SK-N-DZ (cell line): ENCODE measurements at regions not wholly inside any gene's neighbourhood (a gene's known extent, or its start where the extent isn't known, plus 50 kb on each side); places are given as distances from the start of the nearest gene placed in this dataset.
"Not testable (repeated sequence)": the region's sequence is repeated elsewhere in the genome, so short reads cannot be mapped to it uniquely, and the experiment has no call there.

Experiments
- DNase-seq: peaks from one replicate; pipeline ENCODE4 v3.0.0-alpha.2; 2015; ENCODE audit warnings: low spot score

DNA sequence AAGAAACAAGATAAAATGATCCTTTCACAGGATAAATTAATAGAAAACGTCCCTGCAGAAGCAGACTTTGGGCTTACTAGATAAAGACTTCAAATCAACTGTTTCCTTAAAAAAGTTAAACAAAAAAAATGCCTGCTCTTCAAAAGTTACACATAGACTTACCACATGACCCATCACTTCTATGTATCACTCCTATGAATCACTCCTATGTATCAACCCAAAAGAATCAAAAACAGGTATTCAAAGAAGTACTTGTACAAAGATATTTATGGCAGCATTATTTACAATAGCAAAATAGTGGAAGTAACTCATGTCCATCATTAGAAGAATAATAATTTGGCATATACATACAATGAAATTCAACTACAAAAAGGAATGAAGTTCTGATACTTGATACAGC is 56.3 kb upstream of the PRDM9 start:
- no peak for DNase-seq

DNA sequence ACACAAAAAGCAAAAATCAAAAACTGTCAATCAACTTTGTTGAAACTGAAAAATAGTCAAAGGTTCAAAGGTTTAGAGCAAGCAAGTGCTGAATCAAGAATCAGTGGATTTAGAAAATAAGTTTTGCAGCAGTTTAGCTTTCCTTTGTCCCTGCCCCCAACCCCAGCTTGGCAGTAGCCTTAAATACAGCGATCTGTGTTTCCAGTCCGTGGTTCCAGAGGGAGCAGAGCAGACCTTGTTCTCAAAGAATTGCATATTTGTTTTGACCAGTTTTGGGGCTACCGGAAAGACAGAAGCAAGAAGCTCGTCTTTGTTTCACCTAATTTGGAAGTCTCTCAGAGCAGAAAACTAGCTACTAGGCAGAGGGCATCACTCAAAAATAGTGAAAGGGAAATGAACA is 57.2 kb upstream of the PRDM9 start:
- no peak for DNase-seq

DNA sequence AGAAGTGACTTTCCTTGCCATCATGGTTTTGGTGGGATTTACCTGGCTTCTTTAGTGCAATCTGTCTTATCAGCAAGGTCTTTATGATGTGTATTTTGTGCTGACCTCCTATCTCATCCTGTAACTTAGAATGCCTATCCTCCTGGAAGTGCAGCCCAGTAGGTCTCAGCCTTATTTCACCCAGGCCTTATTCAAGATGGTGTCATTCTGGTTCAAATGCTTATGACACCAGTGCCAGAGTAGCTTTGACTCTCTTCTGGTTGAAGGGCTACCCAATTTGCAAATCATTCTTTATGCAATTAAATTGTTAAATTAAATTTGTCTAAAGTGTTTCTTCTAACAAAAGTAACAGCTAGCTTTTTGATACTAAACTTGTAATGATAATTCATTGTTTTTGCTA is 58.8 kb upstream of the PRDM9 start:
- no peak for DNase-seq

DNA sequence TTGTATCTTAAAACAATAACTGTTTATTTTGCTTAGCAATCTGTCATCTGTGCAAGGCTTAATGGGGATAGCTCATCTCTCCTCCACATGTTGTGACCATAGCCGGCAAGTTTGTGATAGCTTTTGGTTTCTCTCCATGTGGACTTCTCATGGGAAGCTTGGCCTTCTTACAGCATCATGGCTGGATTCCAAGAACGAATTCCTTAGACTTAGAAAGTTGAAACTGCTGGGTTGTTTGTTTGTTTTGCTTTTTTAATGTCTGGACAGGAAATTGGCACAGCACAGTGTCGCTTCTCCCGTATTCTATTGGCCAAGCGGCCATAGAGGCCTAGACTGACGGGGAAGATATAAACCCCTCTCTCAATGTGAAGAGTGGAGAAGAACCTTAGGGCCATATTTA is 61.0 kb upstream of the PRDM9 start:
- DNase-seq, result no peak

DNA sequence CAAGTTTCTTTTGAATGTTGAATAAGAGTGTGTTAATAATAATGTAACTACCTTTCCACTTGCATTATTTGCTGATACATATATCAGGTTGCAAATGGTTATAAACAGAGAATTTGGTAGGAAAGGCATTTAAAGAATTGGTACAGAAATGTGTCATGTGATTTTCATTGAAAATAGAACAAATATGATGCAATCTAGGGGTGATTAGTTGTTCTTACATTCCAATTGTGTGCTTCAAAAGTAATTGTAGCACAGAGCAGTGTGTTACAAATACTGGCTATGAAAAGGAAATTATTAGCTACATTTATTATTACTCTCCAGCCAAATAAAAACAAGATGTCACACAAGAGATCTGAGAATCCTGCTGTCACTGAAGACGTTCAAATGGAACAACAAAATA is 61.8 kb upstream of the PRDM9 start:
- DNase-seq, result no peak

DNA sequence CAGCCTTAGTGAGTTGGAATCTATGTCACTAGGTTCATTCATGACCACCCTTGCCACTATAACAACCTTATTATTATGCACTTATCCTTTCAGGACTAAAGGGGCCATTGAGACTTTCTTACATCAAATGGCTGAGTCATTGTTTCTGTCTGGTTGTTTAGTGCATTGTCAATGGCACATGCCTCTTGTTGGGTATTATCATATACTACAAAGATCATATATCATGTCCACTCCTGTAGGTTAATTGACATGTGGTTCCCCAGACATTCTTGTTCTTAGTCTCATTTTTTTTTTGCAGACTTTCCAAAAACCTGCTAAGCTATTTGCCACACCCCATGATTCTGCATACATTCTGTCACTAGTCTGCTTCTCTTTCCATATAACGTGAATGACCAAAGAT is 66.7 kb upstream of the PRDM9 start:
- DNase-seq, result no peak

DNA sequence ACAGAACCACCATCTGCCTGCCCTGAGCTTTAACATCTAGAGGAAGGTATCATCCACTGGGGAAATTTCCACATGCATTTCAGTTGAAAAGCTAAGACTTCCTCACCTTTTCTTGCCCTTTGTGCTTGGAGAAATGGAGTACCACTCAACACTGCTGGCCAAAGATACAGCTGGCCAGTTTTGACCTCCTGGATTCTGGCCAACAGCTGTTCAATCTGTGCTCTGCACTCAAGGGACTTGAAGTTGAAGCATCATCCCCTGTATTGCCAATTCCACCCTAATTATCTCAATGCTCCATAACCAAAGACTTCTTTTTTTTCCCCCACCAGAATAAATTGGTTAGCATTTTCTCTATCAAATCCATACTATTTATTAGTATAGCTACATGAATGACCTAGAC is 70.4 kb upstream of the PRDM9 start:
- no peak for DNase-seq

DNA sequence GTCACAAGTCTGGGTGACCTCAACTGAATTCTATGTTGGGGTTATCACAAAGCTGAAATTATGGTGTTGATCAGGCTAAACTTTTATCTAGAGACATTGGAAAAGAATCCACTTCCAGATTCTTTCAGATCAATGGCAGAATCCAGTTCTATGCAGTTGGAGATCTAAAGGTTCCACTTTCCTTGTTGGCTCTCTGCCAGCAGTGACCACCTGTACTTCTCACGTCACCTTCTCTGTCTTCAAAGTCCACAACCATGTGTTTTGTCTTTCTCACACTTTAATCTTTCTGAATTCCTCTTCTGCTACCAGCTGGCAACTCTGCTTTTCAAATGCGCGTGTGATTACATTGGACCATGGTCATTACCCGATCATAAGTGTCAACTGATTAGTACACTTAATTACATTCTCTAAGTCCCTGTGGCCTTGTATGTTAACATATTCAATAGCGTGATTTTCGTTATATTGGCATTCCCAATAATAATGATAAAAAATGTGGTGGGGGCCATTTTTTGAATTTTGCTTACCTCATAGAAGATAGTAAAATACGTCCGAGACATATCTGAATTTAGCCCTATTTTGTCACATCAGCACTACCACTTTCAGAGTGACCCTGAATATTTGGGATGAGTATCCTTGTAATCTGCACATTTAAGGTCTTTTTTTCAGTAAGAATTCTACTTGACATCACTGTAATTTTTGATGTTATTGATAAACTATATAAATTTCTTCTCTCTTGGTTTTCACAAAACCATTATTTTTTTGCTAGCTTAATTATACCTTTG is 73.7 kb upstream of the PRDM9 start:
- no peak for DNase-seq

DNA sequence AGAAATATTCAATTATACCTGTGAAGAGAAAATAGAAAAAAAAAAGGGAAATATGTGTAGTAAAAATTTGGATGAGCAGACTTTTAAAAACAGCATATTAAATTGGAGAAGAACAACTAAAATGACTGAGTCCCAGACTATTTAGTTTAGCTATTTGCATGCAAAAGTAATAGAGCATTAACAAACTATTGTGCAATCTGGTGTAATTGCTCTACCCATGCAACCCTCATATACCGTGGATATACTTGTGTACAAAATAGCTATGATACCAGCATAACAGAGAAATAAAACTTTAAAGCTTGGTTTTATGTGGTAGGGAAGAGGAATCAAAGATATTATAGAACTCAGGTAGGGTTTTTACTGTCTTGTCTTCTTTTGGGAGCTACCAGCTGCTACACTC is 78.7 kb upstream of the PRDM9 start:
- DNase-seq, result no peak

DNA sequence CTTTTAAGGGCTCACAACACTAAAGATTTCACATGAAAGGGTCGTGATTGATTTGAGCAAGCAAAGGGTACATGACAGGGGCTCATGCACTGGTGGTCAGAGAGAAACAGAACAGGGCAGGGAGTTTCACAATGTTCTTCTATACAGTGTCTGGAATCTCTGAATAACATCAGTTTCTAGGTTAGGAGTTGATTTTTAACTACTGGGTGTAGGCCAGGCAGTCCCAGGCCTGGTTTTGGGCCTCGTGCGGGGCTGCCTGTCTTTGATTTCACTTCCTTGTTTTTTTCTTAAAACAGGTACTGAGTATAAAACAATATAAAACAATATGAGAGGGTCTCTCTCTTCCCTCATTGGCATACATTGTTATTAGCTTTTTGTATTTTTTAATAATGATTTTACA is 87.2 kb upstream of the PRDM9 start:
- not testable (repeated sequence) for DNase-seq

DNA sequence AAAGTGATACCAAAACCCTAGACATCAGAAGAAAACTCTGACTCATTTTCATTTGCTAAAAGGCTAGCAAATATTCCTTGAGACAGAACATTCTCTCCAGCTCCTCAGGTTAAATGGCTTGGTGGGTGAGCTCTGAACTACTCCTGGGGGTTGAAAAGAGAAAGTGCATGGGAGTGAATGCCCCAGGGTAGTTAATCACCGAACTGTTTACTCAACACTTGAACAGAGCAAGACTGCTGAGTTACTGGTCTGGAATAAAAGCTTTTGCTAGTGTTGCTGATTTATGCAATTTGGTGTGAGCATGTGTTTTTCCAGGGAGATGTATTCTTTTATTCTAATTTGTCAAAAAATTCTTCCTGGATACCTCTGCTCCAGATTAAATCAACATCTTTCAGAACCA is 88.3 kb upstream of the PRDM9 start:
- no peak for DNase-seq

DNA sequence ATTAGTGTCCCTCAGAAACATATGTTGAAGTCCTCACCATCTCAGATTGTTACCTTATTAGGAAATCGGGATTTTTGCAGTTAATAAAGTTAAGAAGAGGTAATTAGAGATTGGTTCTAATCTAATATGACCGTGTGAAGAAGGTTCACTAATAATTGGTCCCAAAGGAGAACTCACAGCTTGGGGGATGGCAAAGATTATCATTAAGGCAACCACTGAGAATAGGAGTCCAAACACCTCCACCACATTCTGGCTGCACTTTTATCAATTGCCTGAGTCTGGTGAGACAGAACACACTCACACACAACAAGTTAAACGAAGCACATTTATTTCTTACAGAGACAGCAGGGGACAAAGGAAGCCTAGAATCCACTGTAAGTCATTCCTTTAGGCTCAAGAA is 94.9 kb upstream of the PRDM9 start:
- DNase-seq, result no peak

DNA sequence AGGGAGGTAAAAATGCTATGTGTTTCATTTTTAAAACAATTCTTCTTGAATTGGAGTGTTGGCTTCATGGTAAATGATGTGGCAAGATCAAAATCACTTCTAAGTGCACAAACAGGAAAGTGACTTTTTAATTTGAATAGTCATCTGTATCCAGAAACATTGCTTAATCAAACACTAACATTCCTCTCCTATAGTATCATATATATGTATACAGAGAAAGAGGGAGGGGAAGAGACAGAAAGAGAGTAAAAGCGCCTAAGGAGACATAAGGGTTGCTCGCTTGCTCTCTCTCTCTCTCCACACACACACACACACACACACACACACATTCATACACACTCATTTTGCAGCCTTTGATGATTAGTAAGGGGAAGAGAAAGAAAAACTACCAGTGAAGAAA is 95.4 kb upstream of the PRDM9 start:
- no peak for DNase-seq

DNA sequence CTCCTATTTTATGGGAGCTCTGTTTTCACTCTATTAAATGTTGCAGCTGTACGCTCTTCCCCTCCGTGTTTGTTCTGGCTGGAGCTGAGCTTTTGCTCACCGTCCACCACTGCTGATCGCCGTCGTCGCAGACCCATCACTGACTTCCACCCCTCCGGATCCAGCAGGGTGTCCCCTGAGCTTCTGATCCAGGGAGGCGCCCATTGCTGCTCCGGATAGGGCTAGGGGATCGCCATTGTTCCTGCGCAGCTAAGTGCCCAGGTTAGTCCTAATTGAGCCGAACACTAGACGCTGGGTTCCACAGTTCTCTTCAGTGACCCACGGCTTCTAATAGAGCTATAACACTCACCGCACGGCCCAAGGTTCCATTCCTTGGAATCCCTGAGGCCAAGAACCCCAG is 96.2 kb upstream of the PRDM9 start:
- DNase-seq, result no peak

DNA sequence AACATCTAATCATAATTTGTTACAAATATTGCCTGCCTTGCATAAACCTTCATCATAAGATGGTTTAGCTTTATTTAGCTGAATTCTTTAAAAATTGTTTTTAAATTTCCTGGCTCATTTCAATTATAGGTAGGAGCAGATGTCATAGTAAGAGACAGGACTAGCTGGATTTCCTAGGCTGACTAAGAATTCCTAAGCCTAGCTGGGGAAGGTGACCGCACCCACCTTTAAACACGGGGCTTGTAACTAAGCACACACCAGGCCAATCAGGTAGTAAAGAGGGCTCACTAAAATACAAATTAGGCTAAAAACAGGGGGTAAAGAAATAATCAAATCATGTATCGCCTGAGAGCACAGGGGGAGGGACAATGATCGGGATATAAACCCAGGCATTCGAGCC is 96.6 kb upstream of the PRDM9 start:
- DNase-seq, result not testable (repeated sequence)

DNA sequence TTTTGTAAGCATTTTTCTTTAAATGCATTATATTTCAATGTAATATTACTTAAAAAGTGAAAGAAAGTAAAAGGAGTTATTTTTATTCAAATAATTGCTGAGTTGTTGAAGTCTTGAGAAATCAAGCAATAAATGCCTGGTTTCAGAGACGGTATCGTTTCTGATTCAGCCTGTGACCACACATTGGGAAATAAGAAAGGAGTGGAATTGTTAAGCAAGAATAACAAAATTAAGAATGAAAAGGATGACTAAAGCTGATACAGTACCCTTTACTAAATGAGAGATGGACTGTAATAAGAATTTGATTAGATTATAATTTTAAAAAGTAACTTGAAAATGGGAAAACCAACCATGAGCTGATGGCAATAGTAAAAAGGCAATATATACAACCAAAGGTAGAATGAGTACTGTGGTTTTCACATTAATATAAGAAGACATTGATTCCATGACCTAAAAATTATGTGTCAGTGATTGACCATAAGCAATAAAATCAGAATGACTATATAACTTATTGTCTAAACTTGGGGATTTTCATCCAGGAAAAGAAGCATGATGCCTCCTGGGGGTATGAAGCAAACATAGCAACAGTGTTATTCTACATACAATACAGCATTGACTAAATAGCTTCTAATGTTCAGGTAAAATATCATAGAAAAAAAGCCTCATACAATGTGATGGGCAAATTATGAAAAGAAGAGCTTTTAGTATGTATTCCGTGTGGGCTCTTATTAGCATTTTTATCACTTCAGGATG is 101.9 kb upstream of the PRDM9 start:
- DNase-seq, result no peak

DNA sequence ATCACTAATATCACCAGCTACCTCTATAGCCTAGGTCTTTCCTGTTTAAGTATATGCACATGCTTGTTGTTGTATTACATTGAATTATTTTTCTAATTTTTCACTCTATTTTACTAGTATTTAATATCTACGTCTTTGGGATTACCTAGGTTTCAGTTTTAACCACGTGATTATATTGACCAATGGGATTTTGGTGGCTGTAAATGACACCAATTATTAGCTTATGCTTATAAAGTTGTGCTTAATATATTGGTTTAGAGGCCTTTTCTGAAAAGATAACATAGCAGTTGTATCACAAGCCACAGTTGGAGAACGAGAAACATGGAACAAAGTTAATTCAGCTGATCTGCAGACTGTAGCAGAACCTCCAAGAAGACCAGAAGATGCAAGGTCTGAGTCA is 104.8 kb upstream of the PRDM9 start:
- no peak for DNase-seq

DNA sequence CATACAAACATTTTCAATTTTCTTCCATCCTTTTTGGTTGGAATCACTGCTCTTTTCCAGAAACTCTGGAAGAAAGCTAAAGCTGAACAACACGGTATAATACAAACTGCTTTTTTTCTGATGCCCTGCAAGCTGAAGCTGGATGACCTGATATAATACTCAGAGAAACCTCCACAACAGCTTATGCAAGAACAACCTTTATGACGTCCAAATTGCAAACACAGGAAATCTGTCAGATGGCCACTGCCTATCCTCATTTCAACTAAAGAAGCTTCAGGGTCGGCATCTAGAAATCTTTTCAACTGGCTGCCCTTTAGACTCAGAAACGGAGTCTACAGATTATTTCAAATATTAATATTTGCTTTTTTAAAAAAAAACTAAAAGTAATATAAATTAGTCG is 106.5 kb upstream of the PRDM9 start:
- no peak for DNase-seq

DNA sequence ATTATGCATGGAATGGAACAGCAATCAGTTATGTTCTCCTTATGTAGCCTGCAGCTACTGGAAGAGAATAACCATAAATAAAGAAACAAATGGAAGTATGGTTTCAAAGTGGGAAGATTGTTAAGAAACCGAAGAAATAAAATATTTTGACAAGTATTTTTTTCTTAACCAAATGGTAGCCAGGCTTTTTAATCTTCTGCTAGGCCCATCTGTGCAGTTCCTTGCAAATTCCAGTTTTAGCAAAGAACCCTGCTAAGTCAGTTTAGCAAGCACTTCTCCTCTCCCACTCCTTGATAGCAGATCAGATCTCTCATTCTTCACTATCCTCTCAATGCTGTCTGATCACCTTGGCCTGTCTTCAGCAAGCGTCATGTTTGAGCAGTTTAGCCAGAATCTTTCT is 111.1 kb upstream of the PRDM9 start:
- no peak for DNase-seq

DNA sequence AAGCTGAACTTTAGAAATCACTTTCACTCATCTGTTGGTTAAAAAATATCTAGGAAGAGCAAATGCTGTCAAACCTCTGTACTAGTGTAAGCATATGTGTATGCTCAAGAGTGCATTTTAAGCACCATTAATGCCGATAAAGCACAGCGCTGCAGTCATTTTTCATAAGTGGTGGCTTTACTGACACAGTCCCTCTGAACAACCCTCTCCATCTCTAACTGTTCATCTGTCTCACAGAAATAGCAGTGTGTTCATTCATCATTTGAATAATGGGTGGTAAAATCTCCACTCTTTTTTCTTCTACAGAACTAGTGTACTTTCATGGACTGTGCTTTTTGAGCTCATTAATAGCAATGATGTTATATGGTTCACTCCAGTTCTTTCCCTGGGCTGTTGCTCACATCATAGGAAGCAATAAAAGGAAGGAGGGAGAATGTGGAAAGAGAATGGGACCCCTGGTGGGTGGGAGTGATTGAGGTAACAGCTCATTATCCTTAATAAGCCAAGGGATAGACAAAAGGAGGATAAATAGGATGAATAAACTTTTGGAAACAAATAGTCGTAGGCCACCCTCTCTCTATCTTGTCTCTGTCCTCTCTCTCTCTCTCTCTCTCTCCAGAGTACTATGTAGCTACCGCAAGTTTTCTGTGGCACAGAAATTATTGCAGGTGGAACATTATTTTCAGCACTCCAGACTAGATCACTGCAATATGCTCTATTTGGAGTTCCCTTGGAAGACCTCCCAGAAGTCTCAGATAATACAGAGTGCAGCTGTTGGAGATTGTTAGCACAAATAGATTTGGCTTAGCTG is 117.9 kb upstream of the PRDM9 start:
- no peak for DNase-seq

DNA sequence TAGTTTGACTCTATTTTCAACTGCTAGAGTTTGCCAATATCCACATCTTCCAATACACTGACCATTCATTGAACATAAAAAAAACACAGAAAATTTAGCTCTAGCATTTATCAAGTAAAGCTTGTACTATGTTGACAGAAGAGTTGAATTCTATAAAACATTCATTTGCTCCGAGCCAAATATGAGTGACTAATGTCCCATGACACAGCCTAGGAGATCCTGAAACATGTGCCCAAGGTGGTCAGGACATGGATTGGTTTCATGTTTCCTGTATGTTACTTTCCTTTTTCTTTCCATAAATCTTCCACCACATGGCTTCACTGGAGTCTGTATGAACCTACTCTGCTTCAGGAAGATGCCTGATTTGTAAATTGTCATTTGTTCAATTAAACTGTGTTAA is 122.4 kb upstream of the PRDM9 start:
- no peak for DNase-seq

DNA sequence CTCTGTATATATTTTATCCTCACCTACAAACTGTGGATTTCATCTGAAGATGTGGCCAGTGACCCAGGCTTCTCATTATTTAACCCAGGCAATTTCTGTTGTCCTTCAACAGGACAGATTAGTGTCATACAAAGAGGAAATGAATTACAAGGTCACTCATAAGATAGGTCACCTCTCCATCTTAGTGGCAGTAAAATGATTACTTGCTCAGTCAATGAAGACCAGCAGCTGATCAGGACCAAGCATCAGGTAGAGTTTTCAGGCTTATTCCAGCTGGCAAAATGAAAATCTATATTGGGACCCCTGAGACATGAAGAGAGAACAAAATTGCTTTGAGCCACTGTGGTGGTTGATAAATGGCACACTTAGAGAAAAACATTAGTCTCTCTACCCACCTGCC is 135.2 kb upstream of the PRDM9 start:
- no peak for DNase-seq

DNA sequence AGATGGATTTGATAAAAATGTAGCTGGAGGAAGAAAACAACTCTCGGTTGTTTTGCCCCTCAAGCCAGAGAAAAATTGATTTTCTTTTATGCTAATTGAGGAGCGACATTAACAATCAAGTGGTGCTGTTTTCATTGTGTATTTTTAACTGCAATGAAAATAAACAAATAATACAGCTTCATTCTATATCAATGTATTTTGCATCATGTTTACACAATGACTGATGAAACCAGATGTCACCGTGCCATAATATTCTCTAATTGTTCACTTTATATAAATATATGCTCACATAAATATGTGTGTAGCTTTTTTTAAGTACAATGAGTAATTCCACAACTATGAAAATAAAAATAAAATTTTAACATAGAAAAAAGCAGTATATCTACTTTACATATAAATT is 139.0 kb upstream of the PRDM9 start:
- DNase-seq, result no peak
